Astrocyte (in vitro differentiated cells and primary cell): ENCODE measurements at regions not wholly inside any gene's neighbourhood (a gene's known extent, or its start where the extent isn't known, plus 50 kb on each side); places are given as distances from the start of the nearest gene placed in this dataset.

Experiments
- DNase-seq: peaks from one replicate; pipeline ENCODE4 v3.0.0-alpha.2; 2010; ENCODE audit warnings: low read depth
- FAIRE-seq: peaks from 2 replicates; lab custom pipeline; 2011; peaks lifted over from hg19 to GRCh38; lab: Jason Lieb, UNC
- H2AFZ ChIP-seq: 2 replicates; pipeline ENCODE4 v1.6.0; 2012; ENCODE audit warnings: low read depth, low read length, inconsistent platforms
- H3K27ac ChIP-seq: 2 replicates; pipeline ENCODE4 v1.5.1; 2011; ENCODE audit warnings: low read depth, low read length, inconsistent platforms
- H3K27me3 ChIP-seq: 2 replicates; pipeline ENCODE4 v1.6.0; 2011; ENCODE audit warnings: low read length, inconsistent platforms; ENCODE audit not compliant: insufficient read depth
- H3K36me3 ChIP-seq: 2 replicates; pipeline ENCODE4 v1.5.1; 2011; ENCODE audit warnings: low read length, inconsistent platforms; ENCODE audit not compliant: insufficient read depth
- H3K4me1 ChIP-seq: 2 replicates; pipeline ENCODE4 v1.5.1; 2011; ENCODE audit warnings: low read length, inconsistent platforms; ENCODE audit not compliant: insufficient read depth
- H3K4me2 ChIP-seq: 2 replicates; pipeline ENCODE4 v1.6.0; 2012; ENCODE audit warnings: low read length, inconsistent platforms
- H3K4me3 ChIP-seq: 2 replicates; pipeline ENCODE4 v1.5.1; 2011; ENCODE audit warnings: low read depth, mild to moderate bottlenecking, low read length, inconsistent platforms; ENCODE audit not compliant: insufficient read depth
- H3K79me2 ChIP-seq: 2 replicates; pipeline ENCODE4 v1.6.0; 2012; ENCODE audit warnings: mild to moderate bottlenecking, low read length, inconsistent platforms; ENCODE audit not compliant: insufficient read depth
- H3K9ac ChIP-seq: 2 replicates; pipeline ENCODE4 v1.6.0; 2012; ENCODE audit warnings: mild to moderate bottlenecking, low read length, inconsistent platforms
- H3K9me3 ChIP-seq: 2 replicates; pipeline ENCODE4 v1.5.1; 2012; ENCODE audit warnings: low read depth, mild to moderate bottlenecking, low read length, inconsistent platforms; ENCODE audit not compliant: insufficient read depth
- H4K20me1 ChIP-seq: 2 replicates; pipeline ENCODE4 v1.6.0; 2012; ENCODE audit warnings: low read length, inconsistent platforms; ENCODE audit not compliant: insufficient read depth
- H3K27ac Mint-ChIP-seq: one replicate; pipeline ENCODE4 v1.8.0; 2021; ENCODE audit warnings: mild to moderate bottlenecking, mixed read lengths; ENCODE audit not compliant: unreplicated experiment
- H3K27me3 Mint-ChIP-seq: one replicate; pipeline ENCODE4 v1.8.0; 2021; ENCODE audit warnings: low read depth, mixed read lengths; ENCODE audit not compliant: unreplicated experiment
- H3K36me3 Mint-ChIP-seq: one replicate; pipeline ENCODE4 v1.8.0; 2021; ENCODE audit warnings: low read depth, mixed read lengths; ENCODE audit not compliant: unreplicated experiment
- H3K4me1 Mint-ChIP-seq: one replicate; pipeline ENCODE4 v1.8.0; 2021; ENCODE audit warnings: low read depth, mixed read lengths; ENCODE audit not compliant: unreplicated experiment
- H3K4me3 Mint-ChIP-seq: one replicate; pipeline ENCODE4 v1.8.0; 2021; ENCODE audit warnings: mild to moderate bottlenecking, moderate library complexity, mixed read lengths; ENCODE audit not compliant: unreplicated experiment
- H3K9me3 Mint-ChIP-seq: one replicate; pipeline ENCODE4 v1.8.0; 2021; ENCODE audit warnings: mild to moderate bottlenecking, mixed read lengths; ENCODE audit not compliant: unreplicated experiment
- CTCF ChIP-seq: IDR thresholded peaks from 2 replicates; pipeline ENCODE4 v1.5.1; 2011; ENCODE audit warnings: low read depth, mild to moderate bottlenecking, inconsistent platforms, low read length, moderate library complexity; ENCODE audit not compliant: insufficient read depth
- EZH2 ChIP-seq: IDR thresholded peaks from 2 replicates; pipeline ENCODE4 v1.6.1; 2012; ENCODE audit warnings: mild to moderate bottlenecking, low read length, inconsistent platforms; ENCODE audit not compliant: insufficient read depth

GRCh38 chr6:44540881-44541280, 153.4 kb downstream of the CDC5L start:
- H3K4me2 ChIP-seq = no peak overlapping the region
- TF ChIP-seq EZH2 (no peak), CTCF (no peak)
- H3K36me3 ChIP-seq = no peaks in the 10 kb centered on the region
- H3K9ac ChIP-seq = no peak overlapping the region
- no peaks in the 10 kb centered on the region for H3K79me2 ChIP-seq
- H3K27ac ChIP-seq = no peak overlapping the region
- FAIRE-seq = no peak
- no peak overlapping the region for H3K4me3 Mint-ChIP-seq
- H3K27me3 ChIP-seq = peaks cover 4% of the 10 kb centered on the region
- H3K9me3 Mint-ChIP-seq = peaks cover 4% of the 10 kb centered on the region
- no peaks in the 10 kb centered on the region for H3K9me3 ChIP-seq
- no peak for DNase-seq
- no peak overlapping the region for H3K27ac Mint-ChIP-seq
- H2AFZ ChIP-seq = no peak overlapping the region
- no peaks in the 10 kb centered on the region for H4K20me1 ChIP-seq
- peaks cover 15% of the 10 kb centered on the region for H3K4me1 Mint-ChIP-seq
- H3K27me3 Mint-ChIP-seq = peaks cover 5% of the 10 kb centered on the region
- no peak overlapping the region for H3K4me3 ChIP-seq
- no peaks in the 10 kb centered on the region for H3K36me3 Mint-ChIP-seq
- H3K4me1 ChIP-seq = peaks cover 5% of the 10 kb centered on the region

- Histone ChIP-seq H3K4me1 (peaks cover 5% of the 10 kb centered on the region), H3K27me3 (peaks cover 4% of the 10 kb centered on the region), H3K4me3 (peak overlapping the region; percentile 40), H3K27ac (no peak overlapping the region), H3K36me3 (no peaks in the 10 kb centered on the region), H3K79me2 (no peaks in the 10 kb centered on the region), H2AFZ (peak overlapping the region; percentile 74), H4K20me1 (no peaks in the 10 kb centered on the region), H3K9ac (peak overlapping the region; percentile 46), H3K4me2 (peak overlapping the region; percentile 88), H3K9me3 (no peaks in the 10 kb centered on the region)
- TF ChIP-seq EZH2 = no peak
- no peak for TF ChIP-seq CTCF
- peaks cover 3% of the 10 kb centered on the region for H3K9me3 Mint-ChIP-seq
- peaks cover 8% of the 10 kb centered on the region for H3K27me3 Mint-ChIP-seq
- H3K4me1 Mint-ChIP-seq = peaks cover 15% of the 10 kb centered on the region
- H3K27ac Mint-ChIP-seq = peak overlapping the region; percentile 11
- DNase-seq = no peak
- no peaks in the 10 kb centered on the region for H3K36me3 Mint-ChIP-seq
- no peak for FAIRE-seq
- H3K4me3 Mint-ChIP-seq = peak overlapping the region; percentile 13
These were observed 155.1 kb downstream of the CDC5L start for GRCh38 chr6:44542401-44543116.

- Histone ChIP-seq H3K4me1 (peaks cover 5% of the 10 kb centered on the region), H3K4me3 (no peak overlapping the region), H3K4me2 (no peak overlapping the region), H2AFZ (no peak overlapping the region), H3K27me3 (peaks cover 4% of the 10 kb centered on the region), H4K20me1 (no peaks in the 10 kb centered on the region), H3K36me3 (no peaks in the 10 kb centered on the region), H3K27ac (no peak overlapping the region), H3K9ac (no peak overlapping the region), H3K9me3 (no peaks in the 10 kb centered on the region), H3K79me2 (no peaks in the 10 kb centered on the region)
- peaks cover 8% of the 10 kb centered on the region for H3K27me3 Mint-ChIP-seq
- TF ChIP-seq CTCF (no peak), EZH2 (no peak)
- no peak for DNase-seq
- no peak for FAIRE-seq
- H3K4me1 Mint-ChIP-seq = peaks cover 15% of the 10 kb centered on the region
- H3K27ac Mint-ChIP-seq = no peak overlapping the region
- no peaks in the 10 kb centered on the region for H3K36me3 Mint-ChIP-seq
- H3K9me3 Mint-ChIP-seq = peaks cover 5% of the 10 kb centered on the region
- H3K4me3 Mint-ChIP-seq = no peak overlapping the region
These were observed 156.2 kb downstream of the CDC5L start for GRCh38 chr6:44543664-44544063.
